ENCODE measurements at regions not wholly inside any gene's neighbourhood (a gene's known extent, or its start where the extent isn't known, plus 50 kb on each side); places are given as distances from the start of the nearest gene placed in this dataset.
"Not testable (repeated sequence)": the region's sequence is repeated elsewhere in the genome, so short reads cannot be mapped to it uniquely, and the experiment has no call there.

GRCh38 chrX:63209128-63209527 is 142.0 kb downstream of the SPIN4 start:
- H3K9me3 ChIP-seq (ENCODE audit: low read depth, low read length, poor library complexity, severe bottlenecking); H3K4me1 ChIP-seq (ENCODE audit: insufficient read depth, low read length, poor library complexity, severe bottlenecking); DNase-seq (ENCODE audit: low spot score); H3K4me3 ChIP-seq (ENCODE audit: low read depth, low read length, poor library complexity, severe bottlenecking); CTCF ChIA-PET; H3K36me3 ChIP-seq (ENCODE audit: insufficient read depth, low read length, poor library complexity, severe bottlenecking); POLR2A ChIA-PET (ENCODE audit: low non-redundant PET); intact Hi-C loops (cut with micrococcal nuclease; ENCODE audit: unreplicated experiment); H3K27ac ChIP-seq (ENCODE audit: low read depth, low read length, poor library complexity, severe bottlenecking); BruUV-seq (replicated peaks); H3K27me3 ChIP-seq (replicated peaks; ENCODE audit: insufficient read depth, low read depth, low read length, poor library complexity): not testable (repeated sequence)

- H3K36me3 ChIP-seq (ENCODE audit: insufficient read depth, low read length, poor library complexity, severe bottlenecking); POLR2A ChIA-PET (ENCODE audit: low non-redundant PET); intact Hi-C loops (cut with micrococcal nuclease; ENCODE audit: unreplicated experiment); DNase-seq (ENCODE audit: low spot score); BruUV-seq (replicated peaks); H3K27me3 ChIP-seq (replicated peaks; ENCODE audit: insufficient read depth, low read depth, low read length, poor library complexity); H3K9me3 ChIP-seq (ENCODE audit: low read depth, low read length, poor library complexity, severe bottlenecking); H3K4me3 ChIP-seq (ENCODE audit: low read depth, low read length, poor library complexity, severe bottlenecking); H3K4me1 ChIP-seq (ENCODE audit: insufficient read depth, low read length, poor library complexity, severe bottlenecking); H3K27ac ChIP-seq (ENCODE audit: low read depth, low read length, poor library complexity, severe bottlenecking); CTCF ChIA-PET: not testable (repeated sequence)
These were observed 146.7 kb downstream of the SPIN4 start for GRCh38 chrX:63204266-63205074.

GRCh38 chrX:63201987-63202386 is 149.1 kb downstream of the SPIN4 start:
- POLR2A ChIA-PET (ENCODE audit: low non-redundant PET); H3K9me3 ChIP-seq (ENCODE audit: low read depth, low read length, poor library complexity, severe bottlenecking); H3K4me3 ChIP-seq (ENCODE audit: low read depth, low read length, poor library complexity, severe bottlenecking); H3K27ac ChIP-seq (ENCODE audit: low read depth, low read length, poor library complexity, severe bottlenecking); intact Hi-C loops (cut with micrococcal nuclease; ENCODE audit: unreplicated experiment); H3K4me1 ChIP-seq (ENCODE audit: insufficient read depth, low read length, poor library complexity, severe bottlenecking); H3K36me3 ChIP-seq (ENCODE audit: insufficient read depth, low read length, poor library complexity, severe bottlenecking); DNase-seq (ENCODE audit: low spot score); H3K27me3 ChIP-seq (replicated peaks; ENCODE audit: insufficient read depth, low read depth, low read length, poor library complexity); BruUV-seq (replicated peaks); CTCF ChIA-PET: not testable (repeated sequence)

- CTCF ChIA-PET; DNase-seq (ENCODE audit: low spot score); POLR2A ChIA-PET (ENCODE audit: low non-redundant PET); H3K27ac ChIP-seq (ENCODE audit: low read depth, low read length, poor library complexity, severe bottlenecking); BruUV-seq (replicated peaks); H3K4me1 ChIP-seq (ENCODE audit: insufficient read depth, low read length, poor library complexity, severe bottlenecking); H3K27me3 ChIP-seq (replicated peaks; ENCODE audit: insufficient read depth, low read depth, low read length, poor library complexity); H3K36me3 ChIP-seq (ENCODE audit: insufficient read depth, low read length, poor library complexity, severe bottlenecking); H3K4me3 ChIP-seq (ENCODE audit: low read depth, low read length, poor library complexity, severe bottlenecking); intact Hi-C loops (cut with micrococcal nuclease; ENCODE audit: unreplicated experiment); H3K9me3 ChIP-seq (ENCODE audit: low read depth, low read length, poor library complexity, severe bottlenecking): not testable (repeated sequence)
These were observed 152.4 kb downstream of the SPIN4 start for GRCh38 chrX:63198693-63199092.

- intact Hi-C loops (cut with micrococcal nuclease; ENCODE audit: unreplicated experiment); H3K4me3 ChIP-seq (ENCODE audit: low read depth, low read length, poor library complexity, severe bottlenecking); POLR2A ChIA-PET (ENCODE audit: low non-redundant PET); H3K36me3 ChIP-seq (ENCODE audit: insufficient read depth, low read length, poor library complexity, severe bottlenecking); DNase-seq (ENCODE audit: low spot score); H3K27me3 ChIP-seq (replicated peaks; ENCODE audit: insufficient read depth, low read depth, low read length, poor library complexity); H3K4me1 ChIP-seq (ENCODE audit: insufficient read depth, low read length, poor library complexity, severe bottlenecking); H3K9me3 ChIP-seq (ENCODE audit: low read depth, low read length, poor library complexity, severe bottlenecking); H3K27ac ChIP-seq (ENCODE audit: low read depth, low read length, poor library complexity, severe bottlenecking); BruUV-seq (replicated peaks); CTCF ChIA-PET: not testable (repeated sequence)
These were observed 158.6 kb downstream of the SPIN4 start for GRCh38 chrX:63192366-63193041.
